ENCODE measurements at regions not wholly inside any gene's neighbourhood (a gene's known extent, or its start where the extent isn't known, plus 50 kb on each side); places are given as distances from the start of the nearest gene placed in this dataset.
"Not testable (repeated sequence)": the region's sequence is repeated elsewhere in the genome, so short reads cannot be mapped to it uniquely, and the experiment has no call there.

DNA sequence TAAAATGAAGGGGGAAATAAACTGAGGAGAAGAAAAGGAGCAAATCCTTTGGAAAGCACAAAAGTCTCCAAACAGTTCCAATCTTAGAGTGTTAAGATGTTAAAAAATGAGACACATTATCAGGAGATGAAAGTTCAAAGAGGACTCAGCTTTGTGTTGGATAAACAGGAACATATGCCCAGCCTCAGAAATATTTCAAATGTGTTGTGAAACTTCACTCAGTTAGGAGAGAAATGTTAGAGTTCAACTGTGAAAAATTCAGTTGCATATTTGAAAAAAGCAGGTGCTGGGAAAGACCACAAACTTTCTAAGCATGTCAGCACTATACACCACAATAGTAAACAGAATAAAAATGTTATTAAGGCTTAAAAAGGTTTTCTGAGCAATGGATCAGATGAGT lies 136.8 kb upstream of the PRKD1 start:
- peak; percentile 76 for DNase-seq (ENCODE audit: low read depth)
- no peak overlapping the region for H3K4me3 ChIP-seq (ENCODE audit: low read length)
- TF ChIP-seq CTCF (conservative IDR thresholded peaks at IDR 0.05; ENCODE audit: low read length): no peak

GRCh38 chr14:30069536-30069935 lies 141.9 kb upstream of the PRKD1 start:
- peak; percentile 38 for DNase-seq (ENCODE audit: low read depth)
- no peak for TF ChIP-seq CTCF (conservative IDR thresholded peaks at IDR 0.05; ENCODE audit: low read length)
- H3K4me3 ChIP-seq (ENCODE audit: low read length): no peak overlapping the region

DNA sequence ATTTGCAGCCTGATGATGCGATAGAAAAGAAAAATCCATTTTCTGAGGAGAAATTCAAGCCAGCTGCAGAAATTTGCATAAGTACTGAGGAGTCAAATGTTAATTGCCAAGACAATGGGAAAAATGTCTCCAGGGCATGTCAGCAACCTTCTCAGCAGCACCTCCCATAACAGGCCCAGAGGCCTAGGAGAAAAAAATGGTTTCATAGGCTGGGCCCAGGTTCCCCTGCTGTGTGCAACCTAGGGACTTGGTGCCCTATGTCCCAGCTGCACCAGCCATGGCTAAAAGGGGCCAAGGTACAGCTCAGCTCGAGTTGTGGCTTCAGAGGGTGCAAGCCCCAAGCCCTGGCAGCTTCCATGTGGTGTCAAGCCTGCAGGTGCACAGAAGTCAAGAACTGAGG lies 144.8 kb upstream of the PRKD1 start:
- not testable (repeated sequence) for H3K4me3 ChIP-seq (ENCODE audit: low read length)

DNA sequence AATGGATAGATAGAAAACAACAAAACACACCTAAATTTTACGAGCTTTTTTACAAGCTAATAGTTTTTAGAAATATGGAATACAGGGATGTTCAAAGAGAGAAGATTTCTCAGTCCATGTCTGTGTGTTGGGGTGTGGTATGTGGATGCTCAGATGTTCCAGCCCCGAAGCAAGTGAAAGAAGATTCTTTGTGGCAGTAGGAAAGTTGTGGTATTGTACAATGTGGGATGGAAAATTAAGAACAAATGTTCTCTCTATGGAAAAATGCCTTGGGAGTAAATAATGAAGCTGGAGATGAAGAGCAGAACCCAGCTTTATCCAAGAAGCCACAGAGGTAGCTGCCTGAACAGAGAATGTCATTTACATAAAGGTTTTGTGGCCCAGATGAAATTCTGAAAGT lies 150.3 kb upstream of the PRKD1 start:
- H3K4me3 ChIP-seq (ENCODE audit: low read length): no peak overlapping the region
- DNase-seq (ENCODE audit: low read depth): peak; percentile 78
- no peak for TF ChIP-seq CTCF (conservative IDR thresholded peaks at IDR 0.05; ENCODE audit: low read length)

More for the DNA sequence above, 144.8 kb upstream of the PRKD1 start:
- not testable (repeated sequence) for DNase-seq (ENCODE audit: low read depth)

GRCh38 chr14:30078811-30079402 lies 151.3 kb upstream of the PRKD1 start:
- DNase-seq (ENCODE audit: low read depth): no peak
- TF ChIP-seq CTCF (conservative IDR thresholded peaks at IDR 0.05; ENCODE audit: low read length): no peak
- H3K4me3 ChIP-seq (ENCODE audit: low read length): no peak overlapping the region

- H3K4me3 ChIP-seq (ENCODE audit: low read length): no peak overlapping the region
- no peak for DNase-seq (ENCODE audit: low read depth)
- TF ChIP-seq CTCF (conservative IDR thresholded peaks at IDR 0.05; ENCODE audit: low read length): no peak
These were observed 154.8 kb upstream of the PRKD1 start for GRCh38 chr14:30082486-30082885.

DNA sequence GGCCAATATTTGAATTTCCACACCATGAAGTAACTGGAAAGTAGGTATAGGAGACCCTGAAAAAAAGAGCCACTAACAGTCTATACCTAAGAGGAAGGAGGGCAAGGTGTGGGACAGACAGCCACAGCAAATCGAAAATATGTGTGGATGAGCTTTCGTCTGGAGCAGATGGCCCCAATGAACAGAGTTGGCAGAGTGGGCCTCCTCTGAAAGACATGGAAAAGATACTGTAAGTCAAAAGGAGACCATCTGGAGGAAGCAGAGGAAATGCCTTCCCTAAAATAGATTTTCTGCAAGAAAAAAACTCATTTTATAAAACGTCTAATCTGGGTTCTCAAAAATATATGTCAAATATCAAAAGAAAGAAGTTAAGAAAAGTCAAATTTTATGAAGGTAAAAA lies 157.2 kb upstream of the PRKD1 start:
- H3K4me3 ChIP-seq (ENCODE audit: low read length): no peak overlapping the region
- DNase-seq (ENCODE audit: low read depth): no peak
- TF ChIP-seq CTCF (conservative IDR thresholded peaks at IDR 0.05; ENCODE audit: low read length): no peak

- no peak overlapping the region for H3K4me3 ChIP-seq (ENCODE audit: low read length)
- no peak for DNase-seq (ENCODE audit: low read depth)
- no peak for TF ChIP-seq CTCF (conservative IDR thresholded peaks at IDR 0.05; ENCODE audit: low read length)
These were observed 158.3 kb upstream of the PRKD1 start for GRCh38 chr14:30085943-30086342.
